ENCODE measurements at regions not wholly inside any gene's neighbourhood (a gene's known extent, or its start where the extent isn't known, plus 50 kb on each side); places are given as distances from the start of the nearest gene placed in this dataset.

GRCh38 chr10:88200312-88201032, 337.0 kb downstream of the PTEN start:
- peaks cover under 1% of the 10 kb centered on the region for H3K4me1 ChIP-seq (ENCODE audit: insufficient read depth, low read length)
- Mint-ChIP-seq H3K9me3 (peaks cover 2% of the 10 kb centered on the region), H3K27me3 (no peaks in the 10 kb centered on the region), H3K36me3 (ENCODE audit: low read depth) (no peaks in the 10 kb centered on the region), H3K4me1 (ENCODE audit: low read depth) (peaks cover 15% of the 10 kb centered on the region), H3K27ac (no peak overlapping the region), H3K4me3 (no peak overlapping the region)
- intact Hi-C loops (cut with DNase I, micrococcal nuclease), result no loop called here
- no peaks in the 10 kb centered on the region for H3K36me3 ChIP-seq (ENCODE audit: insufficient read depth, low read length)
- no peak for DNase-seq
- no peaks in the 10 kb centered on the region for H3K9me3 ChIP-seq (ENCODE audit: control insufficient read depth in 1 of 2, insufficient read depth in 1 of 2, low read length in 2 of 2)
- no peak for TF ChIP-seq CTCF (IDR thresholded peaks at IDR 0.05)
- ChIA-PET CTCF (no interaction called here), POLR2A (no interaction called here)
- ATAC-seq (ENCODE audit: poor library complexity), result no peak
- no peak overlapping the region for H3K4me3 ChIP-seq (ENCODE audit: low read length)
- no peaks in the 10 kb centered on the region for H3K27me3 ChIP-seq (ENCODE audit: control insufficient read depth in 1 of 2, insufficient read depth in 2 of 2, low read length in 2 of 2)
- no peak overlapping the region for H3K27ac ChIP-seq (ENCODE audit: low read depth in 1 of 2, low read length in 2 of 2)

GRCh38 chr10:88205842-88206446, 342.5 kb downstream of the PTEN start:
- H3K27ac Mint-ChIP-seq, result no peak overlapping the region
- ATAC-seq (ENCODE audit: poor library complexity) (no peak), DNase-seq (no peak)
- no peaks in the 10 kb centered on the region for H3K4me1 Mint-ChIP-seq (ENCODE audit: low read depth)
- no peak for TF ChIP-seq CTCF (IDR thresholded peaks at IDR 0.05)
- H3K27me3 Mint-ChIP-seq, result no peaks in the 10 kb centered on the region
- no peaks in the 10 kb centered on the region for H3K36me3 Mint-ChIP-seq (ENCODE audit: low read depth)
- ChIA-PET POLR2A (no interaction called here), CTCF (no interaction called here)
- intact Hi-C loops (cut with DNase I, micrococcal nuclease), result no loop called here
- Histone ChIP-seq H3K27me3 (ENCODE audit: control insufficient read depth in 1 of 2, insufficient read depth in 2 of 2, low read length in 2 of 2) (no peaks in the 10 kb centered on the region), H3K36me3 (ENCODE audit: insufficient read depth, low read length) (no peaks in the 10 kb centered on the region), H3K27ac (ENCODE audit: low read depth in 1 of 2, low read length in 2 of 2) (no peak overlapping the region), H3K4me1 (ENCODE audit: insufficient read depth, low read length) (no peaks in the 10 kb centered on the region), H3K4me3 (ENCODE audit: low read length) (no peak overlapping the region), H3K9me3 (ENCODE audit: control insufficient read depth in 1 of 2, insufficient read depth in 1 of 2, low read length in 2 of 2) (no peaks in the 10 kb centered on the region)
- no peaks in the 10 kb centered on the region for H3K9me3 Mint-ChIP-seq
- no peak overlapping the region for H3K4me3 Mint-ChIP-seq

GRCh38 chr10:88207121-88207546, 343.7 kb downstream of the PTEN start:
- Mint-ChIP-seq H3K9me3 (no peaks in the 10 kb centered on the region), H3K27ac (no peak overlapping the region), H3K36me3 (ENCODE audit: low read depth) (no peaks in the 10 kb centered on the region), H3K4me3 (no peak overlapping the region), H3K27me3 (no peaks in the 10 kb centered on the region), H3K4me1 (ENCODE audit: low read depth) (no peaks in the 10 kb centered on the region)
- H3K9me3 ChIP-seq (ENCODE audit: control insufficient read depth in 1 of 2, insufficient read depth in 1 of 2, low read length in 2 of 2), result no peaks in the 10 kb centered on the region
- TF ChIP-seq CTCF (IDR thresholded peaks at IDR 0.05), result no peak
- DNase-seq, result no peak
- ATAC-seq (ENCODE audit: poor library complexity), result no peak
- H3K4me3 ChIP-seq (ENCODE audit: low read length), result no peak overlapping the region
- H3K36me3 ChIP-seq (ENCODE audit: insufficient read depth, low read length), result no peaks in the 10 kb centered on the region
- intact Hi-C loops (cut with DNase I, micrococcal nuclease), result no loop called here
- POLR2A ChIA-PET, result no interaction called here
- no peaks in the 10 kb centered on the region for H3K27me3 ChIP-seq (ENCODE audit: control insufficient read depth in 1 of 2, insufficient read depth in 2 of 2, low read length in 2 of 2)
- CTCF ChIA-PET, result no interaction called here
- H3K4me1 ChIP-seq (ENCODE audit: insufficient read depth, low read length), result no peaks in the 10 kb centered on the region
- no peak overlapping the region for H3K27ac ChIP-seq (ENCODE audit: low read depth in 1 of 2, low read length in 2 of 2)
